Erythroblast (primary cell): ENCODE measurements at regions not wholly inside any gene's neighbourhood (a gene's known extent, or its start where the extent isn't known, plus 50 kb on each side); places are given as distances from the start of the nearest gene placed in this dataset.
"Not testable (repeated sequence)": the region's sequence is repeated elsewhere in the genome, so short reads cannot be mapped to it uniquely, and the experiment has no call there.

Source experiments
- DNase-seq, 2 experiments: peaks; one replicate each; lab custom pipeline; 2025; lab: John Stamatoyannopoulos, UW
- GATA1 ChIP-seq: IDR thresholded peaks from 2 replicates; pipeline ENCODE4 v1.6.1; 2011; ENCODE audit warnings: low read depth, mild to moderate bottlenecking, control low read depth, low read length, moderate library complexity
- POLR2A ChIP-seq: IDR thresholded peaks from 2 replicates; pipeline ENCODE4 v1.6.1; 2011; ENCODE audit warnings: mild to moderate bottlenecking, low read length

DNA sequence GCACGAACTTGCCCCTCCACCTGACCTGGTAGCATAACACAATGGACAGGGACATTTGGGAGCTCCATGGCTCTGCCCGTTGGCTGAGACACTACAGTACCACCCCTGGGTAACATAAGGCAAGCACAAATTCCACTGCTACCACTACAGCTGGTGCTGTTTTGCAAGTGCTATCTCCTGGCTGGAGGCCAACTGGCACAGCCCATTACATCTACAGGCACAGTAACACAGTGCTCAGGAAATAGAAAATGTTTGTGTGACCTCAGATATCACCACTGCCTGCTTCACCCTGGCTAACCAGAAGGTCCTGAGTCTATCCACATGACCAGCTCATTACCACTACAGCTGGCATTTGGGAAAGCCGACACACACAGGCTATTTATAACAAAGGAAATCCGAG is 631.1 kb upstream of the MBL2 start:
- TF ChIP-seq POLR2A: no peak
- TF ChIP-seq GATA1: no peak
- DNase-seq: peak; percentile 4 to 14

DNA sequence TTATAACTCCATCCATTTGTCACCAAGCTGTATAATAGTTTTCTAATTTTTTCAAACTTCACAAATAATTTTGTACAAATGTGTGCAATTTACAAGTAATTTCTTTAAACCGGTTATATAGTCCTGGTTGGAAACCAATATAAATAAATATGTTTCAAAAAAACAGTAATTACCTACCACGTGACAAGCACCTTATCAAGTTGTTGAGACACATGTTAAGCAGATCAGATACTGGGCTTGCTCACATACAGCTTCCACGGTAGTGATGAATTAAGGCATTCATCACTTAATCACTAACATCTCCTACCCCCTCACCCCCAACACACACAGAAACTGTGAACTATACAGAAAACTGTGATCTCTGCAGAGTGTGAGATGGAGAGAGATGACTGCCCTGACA is 630.0 kb upstream of the MBL2 start:
- no peak for DNase-seq
- no peak for TF ChIP-seq POLR2A
- no peak for TF ChIP-seq GATA1

DNA sequence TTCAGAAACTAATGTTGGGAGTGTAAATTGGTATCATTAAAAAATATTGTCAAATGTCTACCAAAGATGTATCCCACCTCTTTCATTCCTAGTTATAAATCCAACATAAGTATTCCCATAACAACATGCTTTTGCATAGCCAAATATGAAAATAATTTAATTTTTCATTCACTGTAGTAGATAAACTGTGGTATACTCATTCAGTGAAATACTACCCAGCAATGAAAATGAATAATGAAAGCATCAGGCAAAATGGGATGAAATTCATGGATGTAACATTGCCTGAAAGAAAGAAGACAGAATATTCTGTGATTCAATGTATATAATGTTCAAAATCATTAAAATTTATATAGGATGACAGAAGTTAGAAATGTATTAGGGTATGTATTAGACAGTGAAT is 629.0 kb upstream of the MBL2 start:
- TF ChIP-seq GATA1: no peak
- TF ChIP-seq POLR2A: no peak
- no peak for DNase-seq

DNA sequence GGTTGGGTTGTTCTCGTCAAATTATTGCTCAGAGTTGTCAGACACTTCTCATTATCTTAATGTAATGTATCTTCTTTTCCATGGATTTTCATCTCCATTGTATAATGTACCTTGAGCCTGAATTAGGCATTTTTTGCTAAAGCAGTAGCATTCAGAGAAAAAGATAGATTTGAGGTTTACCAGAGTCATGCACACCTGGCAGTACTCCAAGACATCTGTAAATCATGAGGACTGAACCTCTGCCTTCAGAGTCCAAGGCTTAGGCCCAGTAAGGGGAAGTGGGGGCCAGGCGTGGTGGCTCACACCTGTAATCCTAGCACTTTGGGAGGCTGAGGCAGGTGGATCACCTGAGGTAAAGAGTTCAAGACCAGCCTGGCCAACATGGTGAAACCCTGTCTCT is 624.3 kb upstream of the MBL2 start:
- peak in 1 of 2 experiments; percentile 7 for DNase-seq
- TF ChIP-seq POLR2A: no peak
- no peak for TF ChIP-seq GATA1

DNA sequence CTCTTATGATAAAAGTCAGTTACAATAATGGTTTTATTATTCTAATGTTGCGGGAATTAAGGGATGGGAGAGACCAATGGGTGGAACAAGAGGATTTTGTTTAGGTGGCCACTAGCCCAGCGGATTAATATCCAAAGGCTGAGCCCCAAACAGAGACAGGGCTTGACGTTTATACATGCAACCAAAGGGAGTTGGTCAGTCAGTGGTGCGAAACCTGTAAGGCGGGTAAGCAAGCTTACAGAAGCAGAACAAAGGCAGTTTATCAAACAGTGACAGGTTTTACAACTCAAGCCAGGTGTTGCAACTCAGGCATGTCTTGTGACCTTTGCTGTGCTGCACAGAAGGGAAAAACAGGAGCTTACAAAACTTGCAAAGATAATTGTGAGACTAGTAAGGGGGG is 622.9 kb upstream of the MBL2 start:
- TF ChIP-seq GATA1: no peak
- no peak for TF ChIP-seq POLR2A
- peak; percentile 2 to 17 for DNase-seq

DNA sequence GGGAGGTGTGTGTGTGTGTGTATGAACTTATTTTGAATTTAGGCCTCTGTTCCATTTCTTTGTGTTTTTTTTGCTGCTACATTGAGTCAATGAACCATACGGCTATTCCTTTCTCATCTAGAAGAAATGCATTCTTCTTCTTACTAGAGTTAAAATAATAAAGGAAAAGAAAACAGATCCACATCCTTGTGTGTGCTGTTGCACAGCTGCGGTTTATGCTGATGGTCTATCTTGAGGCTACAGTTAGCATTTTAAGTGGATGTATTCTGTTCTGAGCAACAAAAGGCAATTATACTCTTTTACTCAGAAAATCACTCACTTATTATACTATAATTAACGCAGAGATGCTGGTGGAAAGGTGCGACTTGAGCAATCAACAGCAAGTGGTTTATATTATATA is 615.0 kb upstream of the MBL2 start:
- TF ChIP-seq POLR2A: no peak
- TF ChIP-seq GATA1: no peak
- DNase-seq: no peak

DNA sequence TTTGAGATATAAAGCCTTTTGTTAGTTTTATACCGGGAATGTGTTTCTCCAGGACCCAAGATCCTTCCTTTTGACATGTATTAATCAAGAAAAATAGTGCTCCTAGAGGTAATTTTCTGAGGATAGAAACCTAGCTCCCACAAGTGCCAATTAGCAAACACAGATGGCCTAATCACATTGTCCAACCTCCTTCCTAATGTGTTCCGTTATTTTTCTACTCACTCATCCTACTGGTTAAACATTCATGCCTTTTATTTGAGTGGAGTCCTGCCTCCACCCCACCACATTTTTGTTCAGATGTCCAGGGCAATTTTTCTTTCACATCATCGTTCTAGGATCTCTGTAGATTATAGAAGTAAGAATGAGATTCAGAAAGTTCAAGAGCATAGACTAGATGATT is 610.0 kb upstream of the MBL2 start:
- TF ChIP-seq POLR2A (no peak), GATA1 (no peak)

DNA sequence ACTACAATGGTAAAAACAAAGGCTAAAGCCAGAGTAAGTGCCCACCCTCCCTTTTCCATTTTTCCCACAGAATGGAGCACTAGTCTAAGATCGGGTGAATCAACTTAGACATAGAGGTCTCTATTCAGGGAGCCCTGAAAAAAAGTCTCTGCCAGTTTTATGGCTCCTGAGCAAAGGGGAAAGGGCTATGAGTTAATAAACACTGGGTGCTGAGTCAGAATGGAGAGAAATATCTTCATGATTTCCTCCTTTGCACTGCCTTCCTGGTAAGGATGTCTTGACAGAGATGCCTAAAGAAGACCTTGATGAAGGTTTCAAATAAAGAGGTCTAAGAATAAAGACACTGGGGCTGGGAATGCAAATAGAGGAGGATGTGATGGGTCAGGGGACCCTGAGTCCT is 607.4 kb upstream of the MBL2 start:
- no peak for TF ChIP-seq GATA1
- no peak for TF ChIP-seq POLR2A
- no peak for DNase-seq

More for the DNA sequence above, 610.0 kb upstream of the MBL2 start:
- no peak for DNase-seq

DNA sequence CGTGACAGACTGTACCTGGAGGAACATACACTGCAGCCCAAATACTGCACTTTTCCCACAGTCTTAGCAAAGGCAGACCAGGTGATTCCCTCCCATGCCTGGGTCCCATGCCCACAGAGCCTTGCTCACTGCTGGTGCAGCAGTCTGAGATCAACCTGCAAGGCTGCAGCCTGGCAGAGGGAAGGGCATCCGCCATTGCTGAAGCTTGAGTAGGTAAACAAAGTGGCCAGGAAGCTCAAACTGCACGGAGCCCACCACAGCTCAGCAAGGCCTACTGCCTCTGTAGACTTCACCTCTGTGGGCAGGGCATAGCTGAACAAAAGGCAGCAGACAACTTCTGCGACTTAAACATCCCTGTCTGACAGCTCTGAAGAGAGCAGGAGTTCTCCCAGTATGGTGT is 597.8 kb upstream of the MBL2 start:
- TF ChIP-seq GATA1 (no peak), POLR2A (no peak)
- DNase-seq: no peak

DNA sequence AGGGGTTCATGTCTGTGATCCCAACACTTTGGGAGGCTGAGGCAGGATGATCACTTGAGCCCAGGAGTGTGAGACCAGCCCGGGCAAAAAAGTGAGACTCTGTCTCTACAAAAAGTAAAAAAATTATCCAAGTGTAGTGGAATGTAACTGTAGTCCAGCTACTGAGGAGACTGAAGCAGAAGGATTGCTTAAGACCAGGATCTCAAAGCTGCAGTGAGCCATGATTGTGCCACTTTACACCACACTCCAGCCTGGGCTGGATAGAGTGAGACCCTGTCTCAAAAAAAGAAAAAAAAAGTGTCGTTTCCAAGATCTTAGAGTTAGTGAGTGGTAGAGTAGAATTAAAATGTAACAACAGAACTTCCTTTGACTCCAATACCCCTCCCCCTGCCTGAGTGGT is 589.4 kb upstream of the MBL2 start:
- TF ChIP-seq GATA1: no peak
- no peak for TF ChIP-seq POLR2A

DNA sequence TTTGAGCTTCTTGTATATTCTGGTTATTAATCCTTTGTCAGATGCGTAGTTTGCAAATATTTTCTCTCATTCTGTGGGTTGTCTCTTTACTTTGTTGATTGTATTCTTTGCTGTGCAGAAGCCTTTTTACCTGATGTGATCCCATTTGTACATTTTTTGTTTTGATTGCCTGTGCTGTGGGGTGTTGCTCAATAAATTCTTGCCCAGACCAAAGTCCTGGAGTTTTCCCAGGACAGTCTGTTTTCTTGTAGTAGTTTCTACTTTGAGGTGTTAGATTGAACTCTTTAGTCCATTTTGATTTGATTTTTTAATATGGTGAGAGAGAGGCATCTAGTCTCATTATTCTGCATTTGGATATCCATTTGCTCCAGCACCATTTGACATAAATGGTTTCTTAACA is 588.7 kb upstream of the MBL2 start:
- no peak for DNase-seq
- no peak for TF ChIP-seq POLR2A
- no peak for TF ChIP-seq GATA1

More for the DNA sequence above, 589.4 kb upstream of the MBL2 start:
- DNase-seq: no peak

DNA sequence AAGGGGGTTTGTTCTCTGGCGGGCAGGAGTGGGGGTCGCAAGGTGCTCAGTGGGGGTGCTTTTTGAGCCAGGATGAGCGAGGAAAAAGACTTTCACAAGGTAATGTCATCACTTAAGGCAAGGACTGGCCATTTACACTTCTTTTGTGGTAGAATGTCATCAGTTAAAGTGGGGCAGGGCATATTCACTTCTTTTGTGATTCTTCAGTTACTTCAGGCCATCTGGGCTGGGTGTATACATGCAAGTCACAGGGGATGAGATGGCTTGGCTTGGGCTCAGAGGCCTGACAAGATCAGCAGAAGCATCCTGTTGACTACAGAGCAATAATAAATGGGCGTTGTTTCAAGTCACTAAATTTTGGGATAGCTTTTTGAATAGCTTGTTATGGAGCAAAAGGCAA is 586.4 kb upstream of the MBL2 start:
- not testable (repeated sequence) for DNase-seq

DNA sequence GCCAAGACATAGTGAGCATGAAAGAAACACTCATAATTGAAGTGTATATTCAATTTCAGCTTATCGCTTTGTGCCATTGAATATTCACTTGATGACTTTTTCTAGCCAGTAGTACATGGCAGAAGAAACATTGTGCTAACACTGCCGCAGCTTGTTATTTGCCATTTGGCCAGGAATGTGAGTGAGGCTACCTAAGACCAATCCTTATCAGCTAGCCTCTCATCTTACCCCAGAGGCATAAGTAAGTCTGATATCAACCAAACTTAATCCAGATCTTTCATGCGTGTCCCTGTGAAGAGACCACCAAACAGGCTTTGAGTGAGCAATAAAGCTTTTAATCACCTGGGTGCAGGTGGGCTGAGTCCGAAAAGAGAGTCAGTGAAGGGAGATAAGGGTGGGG is 586.0 kb upstream of the MBL2 start:
- TF ChIP-seq GATA1 (no peak), POLR2A (no peak)

DNA sequence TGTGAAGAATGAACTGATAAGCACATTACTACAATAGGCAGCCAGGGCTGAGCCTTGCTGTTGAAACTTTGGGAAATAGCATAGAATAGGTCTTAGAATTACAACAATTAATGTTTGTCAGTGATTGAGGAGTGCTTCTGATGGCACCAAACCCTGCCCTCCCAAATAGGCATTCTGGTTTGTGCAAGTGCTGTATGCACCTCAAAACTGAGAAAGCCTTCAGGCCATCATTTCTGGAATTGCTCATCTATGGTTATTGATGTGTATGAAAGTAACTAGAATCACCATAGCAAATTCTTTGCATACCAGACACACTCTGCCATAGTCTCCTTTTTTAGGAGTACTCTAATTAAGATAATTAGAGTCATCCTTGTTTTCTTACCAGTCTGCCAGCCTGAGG is 585.0 kb upstream of the MBL2 start:
- TF ChIP-seq GATA1: no peak
- TF ChIP-seq POLR2A: no peak
- DNase-seq: no peak

More for the DNA sequence above, 586.0 kb upstream of the MBL2 start:
- DNase-seq: no peak

DNA sequence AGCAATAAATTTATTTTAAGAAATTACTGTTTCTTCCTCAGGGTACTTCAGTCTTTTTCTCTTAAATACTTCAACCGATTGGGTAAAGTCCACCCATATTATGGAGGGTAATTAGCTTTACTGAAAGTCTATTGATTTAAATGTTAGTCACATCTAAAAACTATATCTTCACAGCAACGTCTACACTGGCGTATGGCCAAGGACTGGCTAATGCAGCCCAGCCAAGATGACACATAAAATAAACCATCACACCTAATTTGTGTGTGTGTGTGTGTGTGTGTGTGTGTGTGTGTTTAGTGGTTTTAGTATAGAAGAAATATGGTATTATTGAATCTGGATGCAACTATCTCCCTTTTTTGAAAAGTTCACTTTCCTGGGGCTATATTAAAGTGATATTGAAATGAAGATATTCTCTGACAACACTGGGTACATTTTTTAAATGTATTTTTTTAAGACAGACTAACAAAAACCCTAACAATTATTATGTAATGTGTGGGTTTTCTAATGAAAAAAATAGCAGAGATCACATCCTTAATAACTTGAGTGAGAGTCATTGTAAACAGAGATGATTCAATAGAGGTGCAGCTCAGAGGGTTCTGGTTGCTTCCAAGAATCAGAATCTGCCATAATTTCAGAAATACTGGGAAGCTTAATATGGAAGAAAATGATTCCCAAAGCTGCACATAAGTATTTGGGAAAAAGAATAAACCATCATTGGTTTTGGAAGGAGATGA is 584.2 kb upstream of the MBL2 start:
- TF ChIP-seq GATA1 (no peak), POLR2A (no peak)
- no peak for DNase-seq

DNA sequence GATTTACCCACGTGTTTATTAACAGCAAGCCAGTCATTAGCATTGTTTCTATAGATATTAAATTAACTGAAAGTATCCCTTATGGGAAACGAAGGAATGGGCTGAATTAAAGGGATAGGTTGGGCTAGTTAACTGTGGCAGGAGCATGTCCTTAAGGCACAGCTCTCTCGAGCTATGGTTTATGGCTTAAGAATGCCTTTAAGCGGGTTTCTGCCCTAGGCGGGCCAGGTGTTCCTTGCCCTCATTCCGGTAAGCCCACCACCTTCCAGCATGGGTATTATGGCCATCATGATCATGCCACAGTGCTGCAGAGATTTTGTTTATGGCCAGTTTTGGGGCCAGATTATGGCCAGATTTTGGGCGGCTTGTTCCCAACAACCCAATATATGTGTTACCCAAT is 569.9 kb upstream of the MBL2 start:
- DNase-seq: not testable (repeated sequence)

DNA sequence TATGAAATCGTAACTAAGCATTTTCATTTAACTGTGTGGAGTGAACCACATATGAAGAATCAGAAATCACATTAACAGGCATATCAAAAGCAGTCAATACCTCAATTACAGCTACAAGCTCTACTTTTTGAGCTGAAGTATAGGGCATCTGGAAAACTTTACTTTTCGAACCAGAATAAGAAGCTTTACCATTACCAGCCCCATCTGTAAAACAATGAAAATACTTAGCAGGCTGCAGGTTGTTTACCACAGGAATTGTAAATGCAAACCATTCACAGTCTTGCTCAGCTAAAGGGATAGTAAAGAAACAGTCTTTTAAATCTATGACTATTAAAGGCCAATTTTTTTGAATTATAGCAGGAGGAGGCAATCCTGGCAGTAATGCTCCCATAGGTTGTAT is 565.6 kb upstream of the MBL2 start:
- DNase-seq: not testable (repeated sequence)

DNA sequence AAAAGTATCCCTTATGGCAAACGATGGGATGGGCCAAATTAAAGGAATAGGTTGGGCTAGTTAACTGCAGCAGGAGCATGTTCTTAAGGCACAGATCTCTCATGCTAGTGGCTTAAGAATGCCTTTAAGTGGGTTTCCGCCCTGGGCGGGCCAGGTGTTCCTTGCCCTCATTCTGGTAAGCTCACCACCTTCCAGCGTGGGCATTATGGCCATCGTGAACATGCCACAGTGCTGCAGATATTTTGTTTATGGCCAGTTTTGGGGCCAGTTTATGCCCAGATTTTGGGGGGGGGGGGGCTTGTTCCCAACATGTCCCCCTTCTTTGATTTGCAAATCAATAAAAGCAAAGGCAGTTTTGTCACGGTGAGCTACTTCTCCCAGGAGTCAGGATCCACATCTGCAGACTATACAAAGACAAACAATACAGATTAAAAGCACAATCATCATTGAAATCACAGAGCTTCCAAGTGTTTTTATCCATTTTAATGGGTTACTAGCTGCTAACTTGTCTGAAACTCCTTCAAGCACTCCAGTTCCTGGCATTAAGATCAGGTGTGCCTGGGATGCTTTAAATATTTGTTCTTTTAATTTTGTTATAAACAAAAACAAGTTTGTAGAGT is 563.3 kb upstream of the MBL2 start:
- DNase-seq: not testable (repeated sequence)
